ENCODE measurements at regions not wholly inside any gene's neighbourhood (a gene's known extent, or its start where the extent isn't known, plus 50 kb on each side); places are given as distances from the start of the nearest gene placed in this dataset.

DNA sequence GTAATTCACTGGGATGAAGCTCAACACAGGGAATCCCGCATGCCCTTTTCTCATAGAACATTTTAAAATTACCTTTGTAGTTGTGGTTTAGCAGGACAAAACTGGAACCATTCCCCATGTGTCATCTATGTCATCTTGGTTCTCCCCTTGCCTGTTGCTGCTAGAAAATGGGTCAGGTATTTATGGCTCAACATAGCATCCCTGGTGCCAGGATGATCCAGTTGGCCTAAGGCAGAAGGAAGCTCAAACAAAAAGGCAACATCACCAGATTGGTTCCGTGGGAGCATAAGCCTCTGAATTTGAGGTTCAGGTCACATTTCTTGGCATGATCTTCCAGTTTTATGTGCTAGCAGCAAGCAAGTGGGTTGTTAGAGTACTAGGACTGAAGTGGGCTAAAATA lies 552.6 kb upstream of the BOD1L1 start:
- Histone ChIP-seq H2AFZ (no peak overlapping the region), H3K79me2 (ENCODE audit: low read depth) (no peaks in the 10 kb centered on the region), H3K9me3 (ENCODE audit: insufficient read depth, low read depth) (no peaks in the 10 kb centered on the region), H4K20me1 (ENCODE audit: insufficient read depth) (no peaks in the 10 kb centered on the region), H3F3A (ENCODE audit: insufficient read depth, low read depth) (peaks cover 26% of the 10 kb centered on the region), H3K27ac (peak overlapping the region; percentile 90), H3K4me3 (no peak overlapping the region), H3K36me3 (ENCODE audit: low read depth) (no peaks in the 10 kb centered on the region; the same call in 1 of the 2 replicates), H3K27me3 (ENCODE audit: insufficient read depth, low read depth) (no peaks in the 10 kb centered on the region), H3K4me1 (replicated peaks; ENCODE audit: insufficient read depth) (peaks cover 49% of the 10 kb centered on the region), H3K4me2 (peak overlapping the region; percentile 61), H3K9me2 (ENCODE audit: insufficient read depth) (no peaks in the 10 kb centered on the region)
- TF ChIP-seq, protein P1, sequence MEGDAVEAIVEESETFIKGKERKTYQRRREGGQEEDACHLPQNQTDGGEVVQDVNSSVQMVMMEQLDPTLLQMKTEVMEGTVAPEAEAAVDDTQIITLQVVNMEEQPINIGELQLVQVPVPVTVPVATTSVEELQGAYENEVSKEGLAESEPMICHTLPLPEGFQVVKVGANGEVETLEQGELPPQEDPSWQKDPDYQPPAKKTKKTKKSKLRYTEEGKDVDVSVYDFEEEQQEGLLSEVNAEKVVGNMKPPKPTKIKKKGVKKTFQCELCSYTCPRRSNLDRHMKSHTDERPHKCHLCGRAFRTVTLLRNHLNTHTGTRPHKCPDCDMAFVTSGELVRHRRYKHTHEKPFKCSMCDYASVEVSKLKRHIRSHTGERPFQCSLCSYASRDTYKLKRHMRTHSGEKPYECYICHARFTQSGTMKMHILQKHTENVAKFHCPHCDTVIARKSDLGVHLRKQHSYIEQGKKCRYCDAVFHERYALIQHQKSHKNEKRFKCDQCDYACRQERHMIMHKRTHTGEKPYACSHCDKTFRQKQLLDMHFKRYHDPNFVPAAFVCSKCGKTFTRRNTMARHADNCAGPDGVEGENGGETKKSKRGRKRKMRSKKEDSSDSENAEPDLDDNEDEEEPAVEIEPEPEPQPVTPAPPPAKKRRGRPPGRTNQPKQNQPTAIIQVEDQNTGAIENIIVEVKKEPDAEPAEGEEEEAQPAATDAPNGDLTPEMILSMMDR (conservative IDR thresholded peaks at IDR 0.05) = no peak
- TF ChIP-seq EZH2 (IDR thresholded peaks at IDR 0.05; ENCODE audit: low read depth) = no peak
- ChIA-PET POLR2A (ENCODE audit: unreplicated experiment) (interaction anchor here (0.5 kb wide), 1 partner anchor 86 kb away, joined by 5 read pairs; no protein-coding TSS in a partner anchor), CTCF (no interaction called here)
- BruUV-seq (replicated peaks) = no TSS peak
- no peak for DNase-seq
- intact Hi-C loops (cut with micrococcal nuclease; ENCODE audit: unreplicated experiment) = no loop called here

DNA sequence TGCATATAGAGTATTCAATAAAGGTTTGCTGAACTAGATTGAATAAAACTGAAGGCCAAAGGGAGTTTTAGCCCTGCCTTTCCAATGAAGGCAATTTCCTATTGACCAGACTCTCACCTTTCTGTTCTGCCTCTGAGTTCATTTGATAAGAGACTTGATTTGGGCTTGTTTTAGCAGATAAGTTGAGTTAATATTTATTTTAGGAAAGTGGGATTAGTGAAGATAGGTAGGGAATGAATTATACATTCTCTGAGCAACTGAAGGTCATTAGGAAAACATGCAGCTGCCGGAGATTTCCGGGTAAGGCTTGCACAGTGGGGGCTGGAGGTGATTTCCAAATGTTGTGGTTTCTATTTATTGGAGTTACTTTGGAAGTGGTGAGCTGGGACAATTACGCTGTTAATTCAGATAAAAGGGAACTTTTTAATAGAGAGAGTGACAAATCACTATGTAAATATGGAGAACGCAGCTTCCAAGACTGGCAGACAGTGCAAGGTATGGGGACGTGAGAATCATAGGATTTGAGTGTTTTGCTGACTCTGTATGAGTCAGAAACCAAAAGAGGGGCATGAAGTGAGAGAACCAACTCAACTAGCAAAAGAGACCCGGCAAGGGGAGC lies 553.6 kb upstream of the BOD1L1 start:
- BruUV-seq (replicated peaks) = no TSS peak
- peak in 1 of 2 experiments; percentile 95 for DNase-seq
- Histone ChIP-seq H3K4me3 (no peak overlapping the region), H4K20me1 (ENCODE audit: insufficient read depth) (no peaks in the 10 kb centered on the region), H3K27me3 (ENCODE audit: insufficient read depth, low read depth) (no peaks in the 10 kb centered on the region), H3K9me2 (ENCODE audit: insufficient read depth) (no peaks in the 10 kb centered on the region), H3K36me3 (ENCODE audit: low read depth) (no peaks in the 10 kb centered on the region; the same call in 1 of the 2 replicates), H3K4me1 (replicated peaks; ENCODE audit: insufficient read depth) (peaks cover 49% of the 10 kb centered on the region), H2AFZ (no peak overlapping the region), H3K79me2 (ENCODE audit: low read depth) (no peaks in the 10 kb centered on the region), H3F3A (ENCODE audit: insufficient read depth, low read depth) (peaks cover 26% of the 10 kb centered on the region), H3K27ac (peak overlapping the region; percentile 90), H3K9me3 (ENCODE audit: insufficient read depth, low read depth) (no peaks in the 10 kb centered on the region), H3K4me2 (peak overlapping the region; percentile 61)
- ChIA-PET POLR2A (ENCODE audit: unreplicated experiment) (no interaction called here), CTCF (no interaction called here)
- intact Hi-C loops (cut with micrococcal nuclease; ENCODE audit: unreplicated experiment) = no loop called here
- TF ChIP-seq, protein P1 (conservative IDR thresholded peaks at IDR 0.05) = no peak
- TF ChIP-seq EZH2 (IDR thresholded peaks at IDR 0.05; ENCODE audit: low read depth) = no peak

DNA sequence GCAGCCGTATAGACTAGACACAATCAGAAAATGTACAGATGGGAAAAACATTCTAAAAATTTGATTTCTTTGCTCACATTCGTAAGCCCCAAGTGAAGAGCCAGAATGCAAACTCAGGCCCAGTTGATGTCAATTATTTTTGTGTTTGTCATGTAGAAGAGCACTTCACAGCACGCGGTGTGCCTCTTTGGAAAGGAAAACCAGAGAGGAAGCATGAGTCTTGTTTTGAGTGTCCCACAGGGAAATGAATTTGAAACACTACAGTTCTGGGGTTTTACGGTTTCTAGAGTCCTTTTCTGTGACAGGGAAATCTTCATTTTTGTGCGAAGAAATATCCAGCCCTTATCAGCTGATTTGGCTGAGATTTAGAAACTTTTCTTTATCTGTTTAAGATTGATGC lies 554.6 kb upstream of the BOD1L1 start:
- Histone ChIP-seq H3K79me2 (ENCODE audit: low read depth) (no peaks in the 10 kb centered on the region), H3K36me3 (ENCODE audit: low read depth) (no peaks in the 10 kb centered on the region), H3K27me3 (ENCODE audit: insufficient read depth, low read depth) (no peaks in the 10 kb centered on the region), H3K9me3 (ENCODE audit: insufficient read depth, low read depth) (no peaks in the 10 kb centered on the region), H3F3A (ENCODE audit: insufficient read depth, low read depth) (peaks cover 26% of the 10 kb centered on the region), H2AFZ (no peak overlapping the region), H3K27ac (peak overlapping the region; percentile 90), H3K4me3 (no peak overlapping the region), H3K4me1 (replicated peaks; ENCODE audit: insufficient read depth) (peaks cover 49% of the 10 kb centered on the region), H4K20me1 (ENCODE audit: insufficient read depth) (no peaks in the 10 kb centered on the region), H3K4me2 (no peak overlapping the region), H3K9me2 (ENCODE audit: insufficient read depth) (no peaks in the 10 kb centered on the region)
- intact Hi-C loops (cut with micrococcal nuclease; ENCODE audit: unreplicated experiment) = no loop called here
- POLR2A ChIA-PET (ENCODE audit: unreplicated experiment) = no interaction called here
- no TSS peak for BruUV-seq (replicated peaks)
- no peak for TF ChIP-seq EZH2 (IDR thresholded peaks at IDR 0.05; ENCODE audit: low read depth)
- TF ChIP-seq, protein P1 (conservative IDR thresholded peaks at IDR 0.05) = no peak
- CTCF ChIA-PET = no interaction called here
- DNase-seq = no peak
